ENCODE measurements at regions not wholly inside any gene's neighbourhood (a gene's known extent, or its start where the extent isn't known, plus 50 kb on each side); places are given as distances from the start of the nearest gene placed in this dataset.

DNA sequence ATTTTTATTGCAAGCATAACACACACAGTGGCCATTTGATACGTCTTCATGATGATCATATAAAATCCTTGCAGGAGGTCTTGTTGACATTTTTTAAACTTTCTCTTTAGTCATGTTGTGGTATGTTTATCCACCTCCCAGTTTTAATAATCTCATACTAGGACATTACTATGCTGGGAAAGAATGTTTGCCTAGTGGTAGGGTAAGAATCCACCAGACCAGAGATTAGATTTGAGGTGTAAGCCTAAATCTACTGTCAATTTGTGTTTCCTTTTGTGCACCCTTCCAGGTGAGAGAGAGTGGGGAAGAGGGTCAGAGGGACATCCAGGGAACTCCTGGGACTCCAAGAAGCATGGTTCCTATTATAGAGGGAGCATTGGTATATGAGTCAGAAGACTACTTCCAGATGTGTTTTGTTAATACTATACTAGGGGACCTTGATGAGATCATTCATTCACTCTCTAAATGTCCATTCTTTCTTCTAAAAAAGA lies 298.3 kb upstream of the SASH1 start:
- TF ChIP-seq, protein P1, sequence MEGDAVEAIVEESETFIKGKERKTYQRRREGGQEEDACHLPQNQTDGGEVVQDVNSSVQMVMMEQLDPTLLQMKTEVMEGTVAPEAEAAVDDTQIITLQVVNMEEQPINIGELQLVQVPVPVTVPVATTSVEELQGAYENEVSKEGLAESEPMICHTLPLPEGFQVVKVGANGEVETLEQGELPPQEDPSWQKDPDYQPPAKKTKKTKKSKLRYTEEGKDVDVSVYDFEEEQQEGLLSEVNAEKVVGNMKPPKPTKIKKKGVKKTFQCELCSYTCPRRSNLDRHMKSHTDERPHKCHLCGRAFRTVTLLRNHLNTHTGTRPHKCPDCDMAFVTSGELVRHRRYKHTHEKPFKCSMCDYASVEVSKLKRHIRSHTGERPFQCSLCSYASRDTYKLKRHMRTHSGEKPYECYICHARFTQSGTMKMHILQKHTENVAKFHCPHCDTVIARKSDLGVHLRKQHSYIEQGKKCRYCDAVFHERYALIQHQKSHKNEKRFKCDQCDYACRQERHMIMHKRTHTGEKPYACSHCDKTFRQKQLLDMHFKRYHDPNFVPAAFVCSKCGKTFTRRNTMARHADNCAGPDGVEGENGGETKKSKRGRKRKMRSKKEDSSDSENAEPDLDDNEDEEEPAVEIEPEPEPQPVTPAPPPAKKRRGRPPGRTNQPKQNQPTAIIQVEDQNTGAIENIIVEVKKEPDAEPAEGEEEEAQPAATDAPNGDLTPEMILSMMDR (IDR thresholded peaks at IDR 0.05): no peak
- no peak for TF ChIP-seq TEAD4 (CRISPR knock-in tag; IDR thresholded peaks at IDR 0.05)
